Mucosa of descending colon (tissue), 3 donors: ENCODE measurements at regions not wholly inside any gene's neighbourhood (a gene's known extent, or its start where the extent isn't known, plus 50 kb on each side); places are given as distances from the start of the nearest gene placed in this dataset.

Experiments
- ATAC-seq: fragments of 200-7000 bp; cut with Tn5 transposase; one replicate; pipeline ENCODE4 v1.9.1; 2020; ENCODE audit warnings: mild to moderate bottlenecking, moderate library complexity
- DNase-seq, 3 donors: peaks; one replicate each; pipeline ENCODE4 v3.0.0-alpha.2; 2020
- H3K36me3 ChIP-seq: fragments of 200-600 bp; one replicate; pipeline ENCODE4 v1.8.0; 2021; ENCODE audit warnings: low read depth, mild to moderate bottlenecking
- H3K4me1 ChIP-seq: fragments of 200-600 bp; one replicate; pipeline ENCODE4 v1.8.0; 2021; ENCODE audit warnings: low read depth, mild to moderate bottlenecking
- H3K4me3 ChIP-seq: fragments of 200-600 bp; one replicate; pipeline ENCODE4 v1.8.0; 2021; ENCODE audit warnings: mild to moderate bottlenecking
- H3K9me3 ChIP-seq: fragments of 200-600 bp; one replicate; pipeline ENCODE4 v1.8.0; 2021; ENCODE audit warnings: mild to moderate bottlenecking
- intact Hi-C, 2 donors: fragments of 100-400 bp; cut with DNase I in 1 of 2; cut with micrococcal nuclease in 1 of 2; formaldehyde crosslinking; loops; one replicate each; pipeline versions ENCODE4 v1.11.0 to v1.11.1; 2022; cut with DNase I, micrococcal nuclease
- TF ChIP-seq, protein P1 (sequence below): fragments of 200-600 bp; IDR thresholded peaks from one replicate; pipeline ENCODE4 v1.8.0; 2022; ENCODE audit warnings: antibody characterized with exemption, mild to moderate bottlenecking
- donor health status: DM: no; HTN: no; CAD: no; lungs with moderate emphysema.
- donor health status: DM: no; HTN: no; CAD: no.
- donor health status: DM: no; HTN: yes; CAD: no.

DNA sequence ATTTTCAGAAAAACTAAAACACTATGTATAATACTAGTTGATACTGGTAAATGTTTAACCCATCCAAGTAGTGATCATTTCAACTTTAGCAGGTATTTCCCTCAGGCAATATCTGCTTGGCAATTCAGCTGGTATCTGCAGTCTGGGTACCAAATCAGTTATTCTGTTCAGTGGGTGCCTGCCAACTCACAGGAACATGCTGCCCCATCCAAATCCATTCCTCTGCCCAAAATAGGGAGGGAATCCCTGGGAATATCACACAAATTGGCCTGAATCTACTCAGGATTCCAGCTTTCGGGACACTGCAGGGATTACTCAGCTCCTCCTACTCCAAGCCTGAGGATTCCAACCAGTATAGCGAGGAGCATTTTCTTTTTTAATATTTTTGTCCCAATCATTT lies 61.7 kb upstream of the PDE4D start:
- DNase-seq (no peak), ATAC-seq (no peak)
- no peak overlapping the region for H3K4me3 ChIP-seq
- TF ChIP-seq, protein P1, sequence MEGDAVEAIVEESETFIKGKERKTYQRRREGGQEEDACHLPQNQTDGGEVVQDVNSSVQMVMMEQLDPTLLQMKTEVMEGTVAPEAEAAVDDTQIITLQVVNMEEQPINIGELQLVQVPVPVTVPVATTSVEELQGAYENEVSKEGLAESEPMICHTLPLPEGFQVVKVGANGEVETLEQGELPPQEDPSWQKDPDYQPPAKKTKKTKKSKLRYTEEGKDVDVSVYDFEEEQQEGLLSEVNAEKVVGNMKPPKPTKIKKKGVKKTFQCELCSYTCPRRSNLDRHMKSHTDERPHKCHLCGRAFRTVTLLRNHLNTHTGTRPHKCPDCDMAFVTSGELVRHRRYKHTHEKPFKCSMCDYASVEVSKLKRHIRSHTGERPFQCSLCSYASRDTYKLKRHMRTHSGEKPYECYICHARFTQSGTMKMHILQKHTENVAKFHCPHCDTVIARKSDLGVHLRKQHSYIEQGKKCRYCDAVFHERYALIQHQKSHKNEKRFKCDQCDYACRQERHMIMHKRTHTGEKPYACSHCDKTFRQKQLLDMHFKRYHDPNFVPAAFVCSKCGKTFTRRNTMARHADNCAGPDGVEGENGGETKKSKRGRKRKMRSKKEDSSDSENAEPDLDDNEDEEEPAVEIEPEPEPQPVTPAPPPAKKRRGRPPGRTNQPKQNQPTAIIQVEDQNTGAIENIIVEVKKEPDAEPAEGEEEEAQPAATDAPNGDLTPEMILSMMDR, result no peak
- no peaks in the 10 kb centered on the region for H3K36me3 ChIP-seq
- intact Hi-C loops, result no loop called here
- H3K4me1 ChIP-seq, result no peaks in the 10 kb centered on the region
- H3K9me3 ChIP-seq, result no peaks in the 10 kb centered on the region

DNA sequence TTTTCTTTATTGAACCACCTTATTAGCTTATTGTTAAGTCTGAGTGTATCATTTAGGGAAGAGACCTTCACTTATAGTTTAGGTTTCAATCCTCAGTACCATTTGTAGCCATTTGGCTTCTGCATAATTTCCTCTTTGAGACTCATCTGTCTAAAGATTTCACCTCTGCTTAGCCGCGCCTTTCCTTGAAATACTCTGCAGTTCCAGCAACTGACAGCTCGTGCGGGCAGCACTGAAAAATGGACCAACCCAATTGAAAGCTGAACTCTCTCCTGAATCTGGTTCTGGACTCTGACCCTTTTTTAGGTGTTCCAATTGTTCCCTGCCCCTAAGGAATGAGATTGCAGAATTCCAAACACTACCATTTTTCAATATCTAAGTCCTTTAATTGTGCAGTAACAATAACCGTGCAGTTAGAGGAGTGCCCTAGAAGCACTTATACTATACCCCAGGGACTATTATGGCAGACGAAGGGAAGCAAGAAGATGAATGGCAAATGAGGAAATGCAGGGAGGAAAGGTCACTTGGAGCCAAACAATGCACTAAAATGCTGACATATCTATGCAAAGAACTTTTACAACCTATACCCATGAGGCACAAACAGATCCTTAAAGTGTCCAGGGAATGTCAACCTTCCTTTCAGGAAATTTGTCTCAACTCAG lies 50.1 kb upstream of the PDE4D start:
- Histone ChIP-seq H3K9me3 (no peaks in the 10 kb centered on the region), H3K4me1 (no peaks in the 10 kb centered on the region), H3K4me3 (no peak overlapping the region), H3K36me3 (no peaks in the 10 kb centered on the region)
- DNase-seq (peak in 2 of 3 donors; percentile 18 to 21), ATAC-seq (peak; percentile 94)
- intact Hi-C loops, result no loop called here
- TF ChIP-seq, protein P1, result no peak
